NK-92 treated with Interleukin-12 subunit alpha and Interleukin-12 subunit beta, amount 100 ng/mL, for 24 hours (cell line): ENCODE measurements at regions not wholly inside any gene's neighbourhood (a gene's known extent, or its start where the extent isn't known, plus 50 kb on each side); places are given as distances from the start of the nearest gene placed in this dataset.

Experiments
- DNase-seq: peaks from one replicate; lab custom pipeline; 2025; lab: John Stamatoyannopoulos, UW

DNA sequence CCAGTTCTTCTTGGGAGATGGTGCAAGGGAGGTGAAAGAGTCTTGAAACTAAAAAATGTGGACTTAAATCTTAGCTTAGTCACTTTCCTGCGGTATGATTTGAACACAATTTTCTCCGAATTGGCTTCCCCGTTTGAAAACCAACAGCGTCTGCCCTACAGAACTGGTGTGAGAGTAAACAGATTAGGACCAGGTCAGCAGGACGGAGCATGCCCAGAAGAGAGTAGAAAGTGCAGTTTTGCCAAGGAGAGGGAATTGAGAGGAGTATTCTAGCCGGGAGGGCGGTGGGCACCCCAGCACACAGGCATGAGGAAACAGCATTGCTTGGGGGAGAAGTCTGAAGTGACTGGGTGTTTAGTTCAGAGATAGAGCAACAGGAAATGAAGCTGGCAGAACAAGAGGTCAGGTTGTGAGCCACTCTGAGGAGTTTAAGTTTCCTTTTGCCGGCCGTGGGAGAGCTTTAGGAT lies 927.1 kb downstream of the VRK1 start:
- DNase-seq, result no peak

DNA sequence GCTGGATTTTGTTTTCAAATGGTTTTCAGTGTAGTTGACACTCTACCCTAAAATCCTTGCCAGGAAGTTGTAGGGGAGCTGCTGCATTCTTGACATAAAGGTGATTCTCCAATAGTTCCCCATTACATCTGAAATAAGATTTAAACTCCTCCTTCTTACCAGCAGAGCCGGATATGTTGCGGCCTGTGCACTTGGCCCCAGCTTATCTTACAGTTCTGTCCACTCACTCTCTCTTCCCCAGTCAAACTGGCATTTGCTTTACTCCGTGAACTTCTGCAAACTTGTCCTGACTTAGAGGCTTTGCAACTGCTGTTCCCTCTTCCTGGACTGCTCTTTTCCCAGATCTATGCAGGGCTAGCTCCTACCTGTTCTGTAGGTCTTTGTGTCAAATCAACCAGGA lies 929.5 kb downstream of the VRK1 start:
- no peak for DNase-seq

DNA sequence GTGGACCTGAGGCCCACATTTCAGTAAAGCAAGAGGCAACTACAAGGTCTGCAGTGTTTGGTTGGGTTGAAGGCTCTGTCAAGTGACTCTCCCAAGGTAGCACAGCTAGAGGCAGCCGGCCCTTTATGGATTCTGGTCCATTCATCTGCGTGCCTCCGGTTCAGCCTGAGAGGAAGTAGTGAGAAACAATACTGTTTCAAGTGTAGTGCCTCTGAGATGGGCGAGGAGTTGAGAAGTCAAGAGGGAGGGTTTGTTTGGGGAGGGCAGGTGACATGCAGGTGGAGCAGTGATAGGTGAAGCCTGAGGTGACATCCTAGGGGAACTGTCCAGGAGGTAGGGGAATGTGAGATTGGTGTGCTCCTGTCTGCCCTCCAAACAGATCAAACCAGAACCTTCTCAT lies 933.5 kb downstream of the VRK1 start:
- no peak for DNase-seq

DNA sequence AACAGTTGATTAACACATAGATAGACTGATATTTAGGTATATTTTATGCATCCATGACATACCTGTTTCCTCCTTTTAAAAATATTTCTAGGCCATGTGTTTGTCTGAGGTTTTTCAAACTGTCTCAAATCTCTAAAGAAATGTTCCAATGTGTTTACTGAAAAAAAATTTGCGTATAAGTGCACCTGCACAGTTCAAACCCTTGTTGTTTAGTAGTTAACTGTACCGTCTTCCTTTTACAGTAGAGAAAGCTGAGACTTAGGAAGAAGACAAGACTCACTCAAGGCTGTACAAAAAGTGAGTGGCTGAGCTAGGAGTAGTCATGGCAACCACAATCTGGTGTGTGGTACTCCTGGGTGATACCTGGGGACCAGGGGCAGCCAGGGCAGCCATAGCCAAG lies 934.6 kb downstream of the VRK1 start:
- no peak for DNase-seq

DNA sequence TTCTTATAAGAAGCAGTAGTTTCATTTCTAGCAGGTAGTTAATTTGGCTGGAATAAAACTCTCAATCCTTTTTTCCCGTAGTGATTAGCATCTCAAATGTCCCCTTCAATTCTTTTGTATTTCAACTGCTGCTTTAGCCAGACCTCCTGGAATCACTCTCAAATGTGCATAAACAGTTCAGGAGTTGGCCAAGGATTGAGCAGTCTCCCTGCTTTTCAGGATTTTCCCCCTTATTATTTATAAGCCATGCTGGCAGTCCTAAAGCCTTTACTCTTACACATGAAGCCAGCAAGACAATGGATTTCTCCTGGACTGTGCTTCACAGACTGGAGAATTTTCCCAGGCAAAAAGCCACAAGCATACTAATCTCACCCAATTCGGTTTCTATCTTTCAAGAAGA lies 950.1 kb downstream of the VRK1 start:
- no peak for DNase-seq

DNA sequence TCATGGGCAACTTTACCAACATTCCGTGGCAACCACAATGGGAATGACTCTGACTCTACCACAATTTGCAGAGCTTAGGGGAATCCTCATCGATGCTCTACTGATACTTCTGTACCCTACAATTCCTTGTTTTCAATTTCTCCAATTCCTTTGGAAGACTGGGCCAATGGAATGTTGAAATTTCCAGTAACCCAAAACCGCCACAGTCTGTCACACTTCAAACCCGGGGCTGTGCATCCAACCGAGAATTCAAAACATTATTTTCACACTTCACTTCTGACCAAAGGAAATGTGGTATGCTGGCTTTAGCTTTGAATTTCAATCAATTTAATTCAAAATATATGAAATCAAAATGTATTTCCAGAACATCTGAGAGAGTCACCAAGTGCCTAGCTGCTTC lies 951.4 kb downstream of the VRK1 start:
- DNase-seq, result no peak

DNA sequence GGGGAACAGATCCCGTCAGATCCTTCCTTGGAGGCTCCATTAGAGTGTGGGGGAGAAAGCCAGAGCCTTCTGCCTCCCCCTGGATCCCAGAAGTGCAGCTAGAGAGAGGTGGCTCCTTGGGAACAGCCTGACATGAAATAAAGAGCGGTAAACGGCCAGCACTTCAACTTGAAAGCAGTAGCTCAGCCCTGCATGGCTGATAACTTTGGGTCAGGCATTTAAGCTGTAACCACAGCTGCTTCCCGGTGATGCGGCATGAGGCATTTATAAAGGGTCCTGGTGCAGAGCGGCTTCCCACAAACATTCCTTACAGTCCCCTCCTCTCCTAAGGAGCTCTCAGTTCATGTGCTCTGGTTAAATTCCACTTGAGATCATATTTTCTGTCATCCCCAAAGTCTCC lies 960.3 kb downstream of the VRK1 start:
- DNase-seq, result no peak

DNA sequence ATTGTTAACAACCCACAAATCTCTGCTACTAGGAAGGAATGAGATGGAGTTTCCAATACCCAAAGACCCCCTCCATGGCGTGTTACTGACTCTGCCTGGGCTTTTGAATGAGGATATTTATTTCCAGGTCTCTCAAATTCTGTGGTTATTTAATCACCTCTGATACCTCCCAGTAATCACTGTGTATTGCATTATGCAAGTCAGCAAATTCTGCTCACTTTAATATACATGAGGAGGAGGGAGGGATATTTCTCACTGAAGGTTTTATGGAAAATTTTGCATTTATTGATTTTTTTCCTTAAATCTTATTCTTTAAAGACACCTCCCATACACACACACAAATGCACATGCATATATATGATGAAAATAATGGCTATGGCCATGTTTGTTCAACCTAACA lies 962.9 kb downstream of the VRK1 start:
- DNase-seq, result no peak

DNA sequence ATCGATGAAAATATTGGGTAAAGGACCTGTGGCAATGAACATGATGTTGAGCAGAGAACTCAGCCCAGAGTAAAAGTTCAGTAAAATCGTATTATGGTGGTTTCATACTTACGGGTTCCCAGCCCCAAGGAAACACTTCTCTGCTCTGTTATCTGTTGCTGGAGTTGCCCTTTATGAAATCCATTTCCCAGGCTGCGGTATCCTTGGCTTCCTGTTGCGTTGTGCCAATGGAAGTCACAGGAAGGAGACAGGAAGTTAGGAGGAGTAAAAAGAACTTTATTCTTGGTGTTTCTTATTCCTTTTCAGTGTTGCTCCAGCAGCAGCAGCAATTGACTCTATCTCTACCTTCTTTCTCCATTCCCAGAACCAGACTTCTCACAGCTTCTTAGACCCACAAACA lies 965.2 kb downstream of the VRK1 start:
- no peak for DNase-seq

DNA sequence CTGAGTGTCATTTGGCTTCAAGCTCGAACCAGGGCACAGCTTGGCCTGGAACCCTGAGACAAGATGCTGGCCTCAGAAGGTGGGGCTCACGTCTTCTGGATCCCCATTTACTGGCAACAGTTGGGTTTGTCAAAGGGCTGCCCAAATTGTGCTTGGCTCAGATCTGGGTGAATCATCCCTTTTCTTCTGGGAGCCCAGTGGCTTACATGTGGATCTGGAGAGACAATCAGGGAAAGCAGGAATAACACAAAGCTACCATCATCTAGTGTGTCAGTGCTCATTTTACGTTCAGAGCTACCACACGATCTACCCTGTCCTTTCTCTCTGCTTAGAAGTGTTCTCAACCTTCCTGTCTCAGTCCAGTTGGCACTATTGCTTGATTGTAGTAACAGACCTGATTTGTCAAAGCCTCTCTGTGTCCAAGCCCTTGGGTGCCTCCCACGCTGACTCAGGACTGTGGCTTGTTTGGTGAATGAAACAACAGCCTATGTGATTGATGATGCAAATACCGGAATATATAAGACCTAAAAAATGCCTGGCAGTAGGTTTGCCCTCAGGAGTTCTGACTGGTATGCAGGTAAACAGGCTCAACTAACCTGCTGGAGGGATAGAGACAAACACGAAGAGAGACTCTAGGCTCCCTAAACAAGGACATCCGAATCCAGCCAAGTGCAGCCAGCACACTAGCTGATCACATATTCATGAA lies 974.3 kb downstream of the VRK1 start:
- DNase-seq, result no peak

DNA sequence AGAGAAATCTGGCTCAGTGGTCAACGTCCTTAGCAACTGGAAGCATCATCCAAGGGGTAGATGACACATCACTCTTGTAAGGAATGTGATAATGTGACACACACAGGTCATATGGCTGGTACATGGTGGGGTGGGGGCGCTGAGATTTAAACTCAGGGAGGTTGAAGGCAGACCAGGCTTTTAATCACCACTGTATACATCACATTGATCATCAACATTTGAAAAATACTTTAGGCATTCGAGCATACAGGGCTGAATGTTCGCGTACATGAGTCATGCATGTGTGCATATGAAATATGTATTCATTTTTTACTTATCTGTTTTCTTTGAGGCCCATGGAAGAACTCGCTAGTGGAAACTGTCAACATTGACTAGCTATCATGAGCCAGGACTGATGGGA lies 976.4 kb downstream of the VRK1 start:
- DNase-seq, result no peak

DNA sequence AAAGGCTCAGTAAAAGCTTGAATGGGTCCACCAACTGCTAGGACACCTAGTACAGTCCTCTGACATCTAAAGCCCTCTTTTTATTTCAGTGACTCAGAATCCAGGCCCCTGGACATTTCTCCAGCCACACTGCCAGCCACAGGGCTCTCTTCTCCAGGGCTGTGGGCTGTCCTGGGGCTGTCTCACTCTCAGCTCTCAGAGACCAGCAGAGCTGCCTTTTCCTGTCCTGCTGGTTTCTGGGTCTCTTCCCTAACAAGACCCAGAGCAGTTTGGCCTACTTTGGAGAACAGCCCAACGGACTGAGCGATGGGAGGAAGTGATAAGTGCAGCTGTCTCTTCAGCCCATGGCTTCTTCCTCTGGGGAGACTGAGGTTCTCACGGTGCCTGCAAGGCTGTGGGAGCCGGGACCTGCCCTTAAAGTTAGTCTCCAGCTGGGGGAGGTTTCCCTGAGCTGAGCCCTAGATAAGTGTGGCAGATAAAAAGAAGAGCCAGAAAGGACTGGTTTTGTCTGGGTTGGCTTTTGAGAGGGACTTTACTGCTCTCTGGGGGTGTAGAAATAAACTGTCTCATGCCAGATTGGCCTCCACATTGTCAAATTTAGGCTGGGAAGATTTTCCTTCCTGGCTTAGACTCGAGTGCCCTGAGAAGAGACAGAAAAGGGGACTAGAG lies 979.8 kb downstream of the VRK1 start:
- DNase-seq, result no peak

DNA sequence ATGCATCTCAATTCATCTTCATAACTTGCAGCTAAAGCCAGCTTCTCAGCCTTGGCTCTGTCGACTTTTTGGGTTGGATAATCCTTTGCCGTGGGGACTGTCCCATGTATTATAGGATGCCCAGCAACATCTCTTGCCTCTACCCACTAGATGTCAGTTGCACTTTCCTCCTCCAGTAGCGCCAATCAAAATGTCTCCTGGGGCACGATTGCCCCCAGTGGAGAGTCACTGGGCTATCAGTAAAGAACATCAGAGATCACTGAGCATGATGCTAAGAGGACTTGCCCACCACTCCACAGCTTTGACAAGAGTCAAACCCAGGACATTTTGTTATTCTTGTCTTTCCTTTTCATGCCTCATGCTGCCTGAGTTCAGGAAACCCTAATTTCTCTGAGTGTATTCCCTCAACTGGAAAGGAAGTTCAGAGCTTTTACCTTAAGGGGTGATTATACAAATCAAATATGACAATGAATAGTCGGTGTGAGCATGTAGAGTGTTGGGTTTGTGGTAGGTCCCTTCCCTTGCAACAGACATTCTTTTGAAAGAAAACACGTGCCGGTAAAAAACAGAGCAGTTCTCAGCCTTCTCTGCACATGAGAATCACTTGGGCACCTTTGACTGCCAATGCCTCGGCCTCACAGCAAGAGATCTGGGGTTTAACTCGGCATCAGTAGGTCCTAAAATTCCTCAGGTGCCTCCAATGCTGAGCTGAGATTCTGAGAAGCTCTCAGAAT lies 980.6 kb downstream of the VRK1 start:
- no peak for DNase-seq

DNA sequence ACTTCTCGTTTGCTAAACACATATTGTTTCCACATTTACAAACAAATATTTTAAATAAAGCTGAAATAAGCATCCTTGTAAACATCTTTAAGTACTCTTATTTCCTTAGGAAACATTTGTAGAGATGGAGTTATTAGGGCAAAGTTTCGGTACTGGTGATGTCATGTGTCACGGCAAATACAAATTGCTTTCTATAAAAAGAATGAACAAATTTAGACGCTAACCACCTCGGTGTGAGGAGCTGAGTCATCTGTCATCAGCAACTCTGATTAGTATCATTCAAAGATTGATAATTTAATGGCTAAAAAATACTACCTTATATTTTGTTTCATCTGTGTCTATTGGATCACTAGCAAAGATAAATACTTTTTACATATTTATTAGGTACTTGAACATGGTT lies 982.0 kb downstream of the VRK1 start:
- no peak for DNase-seq

DNA sequence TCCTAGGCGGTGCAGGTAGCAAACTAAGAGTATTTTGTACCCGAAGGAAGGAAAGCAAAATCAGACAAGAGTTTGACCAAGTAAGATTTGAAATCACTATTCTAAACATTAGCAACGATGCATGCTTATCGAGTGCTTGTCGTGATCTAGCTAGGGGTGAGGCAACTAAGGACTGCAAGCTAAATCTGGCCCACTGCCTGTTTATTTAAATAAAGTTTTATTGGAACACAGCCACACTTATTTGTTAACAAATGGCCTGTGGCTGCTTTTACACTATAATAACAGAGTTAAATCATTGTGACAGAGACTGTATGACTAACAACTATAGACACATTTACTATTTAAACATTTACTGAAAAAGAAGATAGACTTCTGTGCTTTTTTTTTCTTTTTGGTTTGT lies 983.6 kb downstream of the VRK1 start:
- no peak for DNase-seq

DNA sequence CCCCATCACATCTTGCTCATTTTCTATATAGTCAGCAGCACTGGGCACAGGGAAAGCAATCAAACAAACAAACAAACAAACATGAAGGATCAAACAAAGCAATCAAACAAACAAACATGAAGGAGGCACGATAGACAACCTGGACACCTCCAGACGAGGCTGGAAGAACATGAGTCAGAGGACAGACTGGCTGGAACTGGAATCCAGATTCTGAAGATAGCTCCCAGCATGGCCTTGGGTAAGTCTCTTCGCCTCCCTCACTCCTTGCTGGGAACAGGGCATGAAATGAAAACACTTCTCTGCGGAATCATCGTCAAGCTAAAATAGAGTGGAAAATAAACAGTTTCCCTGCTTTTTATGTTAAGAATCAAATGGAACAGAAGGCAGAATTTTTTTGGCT lies 984.8 kb downstream of the VRK1 start:
- no peak for DNase-seq

DNA sequence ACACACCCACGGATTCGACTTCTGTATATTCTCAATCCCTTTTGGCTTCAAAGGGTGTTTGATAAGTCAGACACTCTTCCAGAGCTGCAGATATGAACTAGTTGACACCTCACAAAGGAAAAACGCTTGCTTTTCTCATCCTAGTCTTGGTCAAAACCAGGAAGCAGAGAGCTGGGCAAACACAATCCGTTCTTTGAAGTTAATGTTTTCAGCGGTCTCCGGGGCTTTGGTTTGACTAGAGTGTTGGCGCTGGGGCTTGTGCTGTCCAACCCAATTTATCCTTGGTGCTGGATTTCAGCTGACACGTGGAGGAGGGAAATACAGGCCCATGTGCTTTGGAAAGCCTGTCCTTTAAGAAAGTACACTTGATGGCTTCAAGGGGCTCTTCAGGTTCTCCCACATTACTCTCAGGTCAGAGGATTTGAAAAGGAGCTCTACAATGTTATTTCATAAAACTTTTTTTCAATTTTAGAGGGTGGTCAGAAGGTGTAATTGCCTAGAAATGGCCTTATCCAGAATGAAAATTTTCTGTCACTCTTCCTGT lies 985.8 kb downstream of the VRK1 start:
- no peak for DNase-seq

DNA sequence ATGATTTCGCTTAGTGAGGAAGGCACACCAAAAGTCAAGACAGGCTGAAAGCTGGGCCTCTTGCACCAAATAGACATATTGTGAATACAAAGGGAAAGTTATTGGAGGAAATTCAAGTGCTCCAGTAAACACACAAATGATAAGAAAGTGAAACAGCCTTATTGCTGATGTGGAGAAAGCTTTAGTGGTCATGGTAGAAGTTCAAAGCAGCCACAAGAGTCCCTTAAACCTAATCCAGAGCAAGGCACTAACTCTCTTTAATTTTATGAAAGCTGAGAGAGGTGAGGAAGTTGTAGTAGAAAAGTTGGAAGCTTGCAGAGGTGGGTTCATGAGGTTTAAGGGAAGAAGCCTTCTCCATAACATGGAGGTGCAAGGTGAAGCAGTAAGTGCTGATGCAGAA lies 988.3 kb downstream of the VRK1 start:
- DNase-seq, result no peak

DNA sequence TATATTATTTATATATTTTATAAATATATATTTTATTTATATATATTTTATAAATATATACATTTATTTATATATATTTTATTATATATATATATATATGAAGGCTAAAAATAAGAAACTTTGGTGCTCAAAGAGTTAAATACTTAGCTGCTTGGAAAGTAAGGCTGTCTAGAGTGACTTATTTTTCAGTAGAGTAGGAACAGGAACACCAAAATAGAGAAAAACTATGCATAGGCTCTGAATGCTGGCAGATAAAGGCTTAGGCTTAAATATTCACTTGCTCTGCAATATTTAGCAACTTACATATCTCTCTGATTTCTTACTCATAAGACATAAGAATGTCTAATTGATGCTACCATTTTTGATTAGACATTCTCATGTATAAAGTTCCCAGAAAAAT lies 991.2 kb downstream of the VRK1 start:
- DNase-seq, result no peak

DNA sequence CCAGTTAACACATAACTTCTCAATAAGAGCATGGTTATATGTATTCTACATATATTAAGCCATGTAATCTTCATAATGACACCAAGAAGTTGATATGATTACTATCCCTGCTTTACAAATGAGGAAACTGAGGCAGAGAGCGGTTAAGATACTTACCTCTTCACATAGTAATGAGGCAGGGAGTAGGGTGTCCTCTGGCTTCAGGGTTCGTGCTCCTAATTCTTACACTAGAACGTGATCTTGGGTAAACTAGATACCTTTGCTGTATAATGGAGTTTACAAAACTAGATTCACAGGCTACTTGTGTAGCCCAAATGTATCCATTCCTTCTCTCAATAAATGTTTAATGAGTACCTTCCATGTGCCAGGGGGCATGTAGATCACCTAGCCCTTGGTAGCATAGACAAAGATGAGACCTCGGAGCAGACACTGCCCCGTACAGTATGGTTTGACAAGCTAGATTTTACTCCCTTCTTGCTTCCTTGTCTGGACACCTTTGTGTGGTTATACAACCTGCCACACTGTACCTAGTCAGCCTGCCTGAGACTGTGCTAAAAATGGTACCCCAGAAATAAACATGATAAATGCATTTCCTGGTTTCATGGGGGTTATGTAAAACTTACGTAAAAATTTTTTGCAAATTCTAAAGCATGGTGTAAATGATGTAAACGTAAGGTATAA lies 991.8 kb downstream of the VRK1 start:
- DNase-seq, result no peak

DNA sequence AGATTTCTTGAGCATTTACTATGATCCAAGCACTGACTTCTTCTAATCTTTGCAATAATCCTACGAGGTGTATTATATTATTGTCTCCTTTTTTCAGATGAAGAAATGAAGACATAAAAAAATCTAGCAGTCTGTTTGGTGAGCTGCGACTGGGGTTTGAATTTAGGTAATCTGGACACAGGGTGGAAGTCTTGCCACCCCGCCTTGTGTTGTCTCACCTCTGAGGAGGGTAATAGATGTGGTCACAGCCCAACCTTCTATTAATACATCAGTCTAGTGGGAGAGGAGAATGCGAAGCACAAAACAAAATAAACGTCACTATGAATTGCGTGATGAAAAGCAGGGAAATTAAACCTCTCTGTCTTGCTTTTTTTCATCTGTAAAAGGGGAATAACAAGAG lies 993.9 kb downstream of the VRK1 start:
- DNase-seq, result no peak

DNA sequence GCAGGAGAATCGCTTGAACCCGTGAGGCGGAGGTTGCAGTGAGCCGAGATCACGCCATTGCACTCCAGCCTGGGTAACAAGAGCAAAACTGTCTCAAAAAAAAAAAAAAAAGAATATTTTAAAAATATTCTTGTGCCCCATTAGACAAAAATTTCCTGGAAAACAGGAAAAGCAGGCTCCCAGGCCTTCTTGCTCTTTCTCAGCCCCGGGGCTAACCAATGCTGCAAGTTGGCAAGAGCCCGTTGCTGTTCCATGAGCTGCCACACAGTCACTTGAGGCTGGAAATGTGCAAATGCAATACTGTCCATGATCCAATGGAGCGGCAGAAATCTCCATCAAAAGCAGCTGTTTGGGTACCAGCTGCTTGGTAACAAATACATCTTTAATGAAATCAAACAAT lies 994.7 kb downstream of the VRK1 start:
- no peak for DNase-seq

DNA sequence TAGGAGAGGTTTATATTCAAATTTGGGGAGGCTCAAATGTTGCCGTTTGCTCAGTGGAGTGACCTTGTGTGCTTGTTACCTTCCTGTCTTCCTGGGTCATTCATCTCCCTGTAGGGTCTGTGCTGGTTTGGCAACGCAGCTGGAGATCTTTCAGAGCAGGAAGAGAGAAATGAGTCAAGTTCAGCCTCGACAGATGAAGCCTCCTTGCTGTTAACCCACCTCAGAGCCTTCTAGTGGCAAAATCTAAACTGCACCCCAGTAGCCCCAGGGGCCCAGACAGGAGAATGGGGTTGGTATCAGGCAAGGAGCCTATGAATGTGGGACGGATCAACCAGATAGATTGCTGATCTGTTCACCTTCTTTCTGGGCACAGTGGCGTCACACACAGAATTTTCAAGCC lies 999.3 kb downstream of the VRK1 start:
- DNase-seq, result no peak
